ENCODE measurements at regions not wholly inside any gene's neighbourhood (a gene's known extent, or its start where the extent isn't known, plus 50 kb on each side); places are given as distances from the start of the nearest gene placed in this dataset.

DNA sequence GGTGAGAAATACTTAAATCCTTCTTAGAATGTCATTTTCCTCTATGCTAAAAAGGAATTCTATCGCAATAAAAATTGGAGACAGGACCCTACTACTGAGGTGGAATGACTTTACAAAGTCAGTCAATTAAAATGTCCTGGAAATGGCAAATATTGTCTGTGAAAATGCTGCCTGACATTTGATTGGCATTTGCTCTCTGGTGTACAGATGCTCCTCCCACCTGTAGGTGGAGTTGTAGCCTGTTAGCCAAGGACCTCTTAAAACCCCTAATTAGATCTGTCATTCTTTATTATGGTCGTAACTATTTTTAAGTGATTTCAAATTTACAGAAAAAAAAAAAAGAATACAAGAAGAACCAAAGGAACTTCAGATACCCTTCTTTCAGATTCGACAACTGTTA, 393.1 kb upstream of the KLHL29 start:
- TF ChIP-seq TAF1 (IDR thresholded peaks at IDR 0.05; ENCODE audit: low read depth, low read length) (no peak), POLR2A (IDR thresholded peaks at IDR 0.05; ENCODE audit: low read depth, low read length) (no peak)
